Endothelial cell of umbilical vein (primary cell): ENCODE measurements at regions not wholly inside any gene's neighbourhood (a gene's known extent, or its start where the extent isn't known, plus 50 kb on each side); places are given as distances from the start of the nearest gene placed in this dataset.

Experiments used
- CTCF ChIP-seq, 2 donors: IDR thresholded peaks; 1 replicate in 1 of 2; 2 replicates in 1 of 2; pipeline ENCODE4 v1.5.1; 2011; ENCODE audit warnings: low read length in 2 of 2, mild to moderate bottlenecking in 2 of 2, moderate library complexity in 2 of 2, control low read depth in 1 of 2, inconsistent platforms in 1 of 2, low read depth in 1 of 2; ENCODE audit not compliant: insufficient read depth in 1 of 2; ENCODE audit errors: extremely low read depth in 1 of 2
- EZH2 ChIP-seq: IDR thresholded peaks from 2 replicates; pipeline ENCODE4 v1.6.1; 2012; ENCODE audit warnings: borderline replicate concordance, low read depth, mild to moderate bottlenecking, moderate library complexity, low read length, inconsistent platforms; ENCODE audit not compliant: severe bottlenecking
- GATA2 ChIP-seq: IDR thresholded peaks from 2 replicates; pipeline ENCODE4 v1.7.0; 2011; ENCODE audit warnings: low read depth, mild to moderate bottlenecking, moderate library complexity, mixed read lengths, low read length; ENCODE audit not compliant: insufficient read length, insufficient read depth
- MAX ChIP-seq: IDR thresholded peaks from 2 replicates; pipeline ENCODE4 v1.6.1; 2011; ENCODE audit not compliant: insufficient read depth, insufficient read length
- POLR2AphosphoS5 ChIP-seq: IDR thresholded peaks from 2 replicates; pipeline ENCODE4 v1.6.1; 2012; ENCODE audit warnings: low read depth, mild to moderate bottlenecking, control low read depth, low read length, moderate library complexity; ENCODE audit not compliant: insufficient read depth

DNA sequence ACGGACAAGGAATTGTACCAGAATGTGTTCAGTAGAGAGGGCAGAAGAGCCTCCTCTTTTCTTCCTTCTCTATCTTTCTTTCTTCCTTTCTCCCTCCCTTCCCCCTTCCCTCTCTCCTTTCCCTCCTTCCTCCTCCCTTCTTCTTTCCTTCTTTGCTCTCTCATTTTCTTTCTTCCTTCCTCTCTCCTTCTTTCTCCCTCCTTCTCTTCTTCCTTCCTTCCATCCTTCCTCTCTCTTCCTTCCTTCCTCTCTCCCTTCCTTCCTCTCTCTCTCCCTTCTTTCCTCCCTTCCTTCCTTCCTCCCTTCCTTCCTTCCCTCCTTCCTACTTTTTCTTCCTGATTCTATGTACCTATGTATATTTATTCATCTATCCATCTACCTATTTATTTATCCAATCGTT lies 59.7 kb upstream of the SDK2 start:
- TF ChIP-seq CTCF (IDR thresholded peaks at IDR 0.05; ENCODE audit: extremely low read depth in 1 of 2, insufficient read depth in 1 of 2, low read depth in 1 of 2, low read length in 2 of 2) (no peak), GATA2 (no peak), EZH2 (no peak), POLR2AphosphoS5 (no peak), MAX (no peak)
